NCI-H1417 (cell line): ENCODE measurements at regions not wholly inside any gene's neighbourhood (a gene's known extent, or its start where the extent isn't known, plus 50 kb on each side); places are given as distances from the start of the nearest gene placed in this dataset.
A peak's percentile ranks its signal among the peaks of the same experiment; 100 is the strongest.
"Not testable (repeated sequence)": the region's sequence is repeated elsewhere in the genome, so short reads cannot be mapped to it uniquely, and the experiment has no call there.

Source experiments
- DNase-seq, 3 experiments: peaks; one replicate each; lab custom pipeline; 2025; lab: John Stamatoyannopoulos, UW

DNA sequence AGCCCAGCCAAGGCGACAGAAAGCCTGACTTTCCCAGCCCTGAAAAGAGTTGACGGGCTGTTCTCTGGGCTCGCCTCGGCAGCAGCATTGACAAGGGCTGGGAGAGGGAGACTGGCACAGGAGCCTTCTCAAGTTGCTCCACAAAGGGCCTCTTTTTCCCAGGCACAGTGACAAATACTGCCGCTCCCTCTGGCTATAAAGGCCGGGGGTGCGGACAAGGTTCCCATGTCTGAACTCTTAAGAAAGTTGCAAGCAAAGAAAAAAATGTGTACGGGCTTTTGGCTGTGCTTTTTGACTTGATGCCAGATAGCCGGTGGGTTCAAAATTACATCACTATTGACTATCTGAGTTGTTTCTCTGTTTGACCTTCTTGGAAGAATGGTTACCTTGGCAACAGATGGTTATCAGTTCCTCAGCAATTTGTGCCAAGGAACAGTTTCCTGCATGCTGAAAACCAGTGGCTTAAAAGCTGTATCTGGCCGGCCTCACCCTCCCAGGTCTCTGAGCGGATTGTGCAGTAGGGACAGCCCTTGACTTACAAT is 115.9 kb upstream of the EEPD1 start:
- peak in 1 of 3 experiments; percentile 42 for DNase-seq

DNA sequence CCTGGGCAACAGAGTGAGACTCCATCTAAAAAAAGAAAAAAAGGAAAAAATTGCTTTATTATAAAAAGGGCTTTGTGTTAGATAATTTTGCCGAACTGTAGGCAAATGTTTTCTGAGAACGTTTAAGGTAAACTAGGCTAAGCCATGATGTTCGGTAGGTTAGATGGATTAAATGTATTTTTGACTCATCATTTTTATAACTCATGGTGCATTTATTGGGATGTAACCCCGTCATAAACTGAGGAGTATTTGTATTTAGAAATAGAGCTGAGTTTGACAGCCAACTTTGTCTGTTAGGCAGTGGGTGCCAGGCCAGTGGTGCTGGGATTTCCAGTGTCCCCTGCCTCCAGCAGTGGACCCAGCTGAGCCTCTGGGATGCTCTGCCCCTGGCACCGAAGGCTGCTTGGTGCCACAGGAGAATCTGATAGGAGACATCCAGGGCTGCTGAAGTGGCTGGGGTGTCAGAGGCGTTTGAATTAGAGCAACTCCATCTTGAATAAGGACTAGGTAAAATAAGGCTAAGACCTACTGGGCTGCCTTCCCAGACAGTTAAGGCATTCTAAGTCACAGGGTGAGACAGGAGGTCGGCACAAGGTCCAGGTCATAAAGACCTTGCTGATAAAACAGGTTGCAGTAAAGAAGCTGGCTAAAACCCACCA is 114.9 kb upstream of the EEPD1 start:
- no peak for DNase-seq

DNA sequence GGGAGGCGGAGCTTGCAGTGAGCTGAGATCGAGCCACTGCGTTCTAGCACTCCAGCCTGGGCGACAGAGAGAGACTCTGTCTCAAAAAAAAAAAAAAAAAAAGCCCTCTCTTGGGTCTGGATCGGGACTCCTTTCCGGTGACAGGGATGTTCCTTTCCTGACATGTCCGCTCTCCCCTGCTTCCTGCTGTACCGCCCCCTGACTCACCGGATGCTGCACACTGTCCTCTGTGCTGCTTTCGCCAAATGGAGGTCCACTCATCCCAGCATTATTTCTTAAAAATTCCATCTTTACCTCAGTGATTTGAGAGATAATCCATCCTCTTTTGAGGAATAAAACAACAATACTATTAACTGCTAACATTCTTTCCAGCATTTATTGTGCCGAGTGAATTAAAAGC is 113.8 kb upstream of the EEPD1 start:
- DNase-seq = no peak

DNA sequence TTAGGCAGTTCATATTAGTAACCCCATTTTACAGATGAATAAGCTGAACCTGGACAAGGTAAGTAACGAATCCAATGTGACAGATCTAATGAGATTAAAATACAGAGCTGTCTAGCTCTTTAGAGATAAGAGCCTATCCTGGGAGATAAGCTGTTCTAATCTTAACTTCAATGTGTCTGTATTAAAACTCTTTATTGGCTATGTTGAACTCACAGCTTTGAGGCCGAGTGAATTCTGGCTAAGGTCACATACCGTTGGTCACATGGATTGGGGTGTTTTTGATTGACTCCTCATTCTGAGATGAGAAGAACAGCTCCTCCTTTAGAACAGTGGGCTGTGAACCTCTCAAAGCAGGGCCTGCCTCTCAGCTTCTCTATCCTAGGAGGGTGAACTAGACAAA is 113.4 kb upstream of the EEPD1 start:
- DNase-seq = no peak

DNA sequence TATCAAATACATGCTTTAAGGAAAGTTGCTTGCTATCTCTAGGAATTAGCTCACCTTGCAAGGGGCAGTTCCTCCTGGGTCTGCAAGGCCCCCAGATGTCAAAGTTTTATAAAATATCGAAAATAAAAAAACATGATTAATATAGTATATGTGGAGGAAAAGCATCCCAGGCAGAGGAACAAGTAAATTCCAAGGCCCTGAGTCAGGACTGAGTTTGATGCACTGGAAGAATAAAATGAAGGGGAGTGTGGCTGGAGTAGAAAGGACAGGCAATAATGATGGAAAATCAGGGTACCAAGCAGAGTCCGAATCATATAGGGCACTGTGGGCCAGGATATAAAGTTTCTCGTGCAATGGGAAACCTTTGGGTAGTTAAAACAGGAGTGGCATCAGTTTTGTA is 112.4 kb upstream of the EEPD1 start:
- no peak for DNase-seq

DNA sequence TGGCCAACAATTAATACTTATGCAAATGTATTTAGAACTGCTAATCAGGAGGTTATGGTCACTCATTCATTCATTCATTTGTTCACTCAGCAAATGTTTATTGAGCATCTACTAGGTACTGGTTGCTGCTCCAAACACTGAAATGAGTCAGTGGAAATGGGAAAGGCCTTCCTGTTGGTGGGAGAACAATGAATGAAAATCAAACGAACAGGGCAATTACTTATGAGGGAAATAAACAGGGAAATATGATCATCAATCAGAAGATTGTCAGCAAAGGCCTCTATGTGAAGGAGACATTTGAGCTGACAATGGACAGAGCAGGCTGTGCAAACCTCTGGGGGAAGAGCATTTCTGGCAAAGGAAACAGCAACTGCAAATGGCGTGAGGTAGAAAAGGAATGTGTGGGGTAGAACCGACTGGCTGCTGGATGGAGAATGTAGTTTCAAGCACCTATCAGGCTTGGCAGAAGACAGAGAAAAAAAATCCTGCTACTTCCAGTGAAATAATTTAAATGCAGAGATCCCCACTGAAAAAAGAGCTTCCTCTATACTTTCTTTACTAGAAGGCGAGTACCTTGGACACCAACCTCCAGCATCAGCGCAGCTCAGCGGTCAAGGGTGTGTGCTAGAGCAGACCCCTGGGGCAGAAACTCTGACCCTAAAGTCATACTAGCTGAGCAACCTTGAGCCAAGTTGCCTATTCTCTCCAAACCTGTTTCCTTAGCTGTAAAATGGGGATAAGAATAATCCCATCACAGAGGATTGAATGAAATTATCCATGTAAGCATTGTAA is 108.8 kb upstream of the EEPD1 start:
- no peak for DNase-seq

DNA sequence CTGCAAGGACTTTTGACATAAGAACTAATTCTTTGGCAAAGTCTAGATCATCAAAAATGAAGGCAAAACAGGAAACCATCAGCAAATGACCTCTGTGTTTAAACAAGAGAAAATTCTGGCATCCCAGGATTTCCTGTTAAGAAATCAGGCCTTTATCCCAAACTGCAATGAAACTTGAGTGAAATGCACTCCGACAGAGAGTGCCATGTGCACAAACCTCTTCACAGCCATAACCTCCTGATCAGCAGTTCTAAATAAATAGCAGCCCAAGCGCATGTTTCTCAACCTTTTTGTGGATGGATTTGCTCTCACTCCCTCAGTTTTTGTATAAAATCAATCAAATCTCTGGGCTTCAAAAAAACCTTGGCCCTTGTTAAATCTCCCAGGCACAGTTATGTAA is 107.7 kb upstream of the EEPD1 start:
- DNase-seq = no peak

DNA sequence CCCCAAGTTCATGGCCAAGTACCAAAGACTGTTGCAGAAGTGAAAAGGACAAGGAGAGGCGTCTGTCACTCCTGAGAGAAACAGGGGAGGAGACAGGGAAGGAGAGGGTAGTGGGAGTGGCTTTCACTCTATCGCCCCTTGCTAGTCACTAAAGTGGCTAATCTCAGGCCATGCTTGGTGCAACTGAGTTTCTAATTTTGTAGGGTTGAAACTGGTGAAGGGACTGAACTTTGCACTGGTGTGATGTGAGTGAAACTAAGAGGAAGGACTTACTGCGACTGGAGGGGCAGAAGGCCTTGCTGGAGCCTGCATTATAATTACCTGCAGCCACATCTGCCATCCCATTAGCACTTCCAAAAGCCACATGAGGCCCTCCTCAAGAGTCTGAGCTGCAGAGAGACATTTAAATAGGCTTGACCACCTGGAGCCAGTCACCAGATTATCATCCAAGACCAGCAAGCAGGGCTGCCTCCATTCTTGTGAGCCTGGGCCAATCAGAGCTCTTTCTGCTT is 107.2 kb upstream of the EEPD1 start:
- DNase-seq = peak in 1 of 3 experiments; percentile 7

DNA sequence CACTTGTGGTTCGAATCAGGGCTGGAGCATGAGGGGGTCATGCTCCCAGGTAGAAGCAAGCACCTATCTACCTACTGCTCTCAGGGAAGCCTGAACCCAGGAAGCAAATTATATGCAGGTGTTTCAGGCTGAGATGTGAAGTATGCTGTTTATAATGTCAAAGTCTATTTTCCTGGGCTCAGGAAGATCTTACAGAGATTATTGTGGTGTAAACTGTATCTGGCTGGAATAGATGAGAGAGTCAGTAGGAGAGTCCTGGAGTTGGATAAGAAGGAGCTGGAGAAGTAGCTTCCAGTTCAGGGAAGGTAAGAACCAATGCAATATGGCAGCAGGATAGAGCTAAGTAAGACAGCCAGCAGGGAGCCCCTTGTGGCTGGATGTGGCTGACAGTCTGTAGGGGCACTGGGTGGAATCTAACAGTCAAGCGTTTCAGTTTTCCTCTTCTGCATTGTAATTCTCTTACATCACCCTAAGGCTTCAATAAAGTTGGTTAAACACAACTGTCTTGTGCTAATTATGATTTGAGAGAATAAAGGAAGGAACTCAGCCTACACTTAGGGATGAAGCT is 105.9 kb upstream of the EEPD1 start:
- no peak for DNase-seq

DNA sequence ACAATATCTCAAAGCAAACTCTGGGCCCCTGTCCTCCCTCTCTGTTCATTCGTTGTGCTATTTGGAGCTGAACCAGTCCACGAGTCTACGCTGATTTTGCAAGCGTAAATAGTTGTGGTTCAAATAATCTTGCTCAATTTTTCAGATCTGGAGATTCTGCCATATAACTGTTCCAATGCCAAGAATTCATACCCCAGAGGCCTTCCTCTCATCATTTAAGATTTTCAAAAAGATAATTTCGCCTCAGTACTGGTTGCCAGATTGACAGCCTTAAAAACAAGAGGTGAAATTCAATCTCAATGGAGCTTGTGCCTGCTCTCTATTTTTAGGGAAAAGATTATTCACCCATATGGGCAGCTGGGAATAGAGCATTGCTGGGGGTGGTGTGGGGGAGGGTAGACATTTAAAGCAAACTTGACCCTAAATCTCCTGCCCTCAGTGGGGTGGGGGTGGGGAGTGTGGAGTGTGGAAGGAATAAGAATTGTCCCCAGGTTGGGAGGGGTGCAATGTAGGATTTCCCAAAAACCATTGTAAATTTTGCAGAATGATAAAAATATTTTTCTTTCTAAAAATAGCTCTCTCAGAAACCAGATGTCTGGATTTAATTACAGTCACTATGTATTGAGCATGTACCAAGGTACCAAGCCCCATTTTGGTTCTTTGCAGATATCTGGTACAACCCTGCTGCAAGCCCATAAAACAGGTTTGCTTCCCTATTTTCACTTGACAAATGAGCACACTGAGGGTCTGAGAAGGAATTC is 104.7 kb upstream of the EEPD1 start:
- no peak for DNase-seq

DNA sequence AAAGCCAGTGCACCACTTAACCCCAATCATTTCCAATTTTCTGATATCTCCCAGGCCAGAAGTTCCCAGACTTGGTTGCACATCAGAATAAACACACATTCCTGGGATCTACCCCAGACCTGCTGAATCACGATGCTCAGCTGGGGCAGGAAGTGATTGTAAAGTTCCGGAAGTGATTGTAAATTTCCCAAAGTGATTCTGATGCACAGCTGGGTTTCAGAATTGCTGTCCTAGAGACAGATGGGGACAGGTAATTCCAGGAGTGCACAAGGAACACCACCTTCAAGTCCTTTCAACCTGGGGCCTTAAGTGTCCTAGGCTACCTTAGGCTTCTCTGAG is 104.2 kb upstream of the EEPD1 start:
- DNase-seq = no peak

DNA sequence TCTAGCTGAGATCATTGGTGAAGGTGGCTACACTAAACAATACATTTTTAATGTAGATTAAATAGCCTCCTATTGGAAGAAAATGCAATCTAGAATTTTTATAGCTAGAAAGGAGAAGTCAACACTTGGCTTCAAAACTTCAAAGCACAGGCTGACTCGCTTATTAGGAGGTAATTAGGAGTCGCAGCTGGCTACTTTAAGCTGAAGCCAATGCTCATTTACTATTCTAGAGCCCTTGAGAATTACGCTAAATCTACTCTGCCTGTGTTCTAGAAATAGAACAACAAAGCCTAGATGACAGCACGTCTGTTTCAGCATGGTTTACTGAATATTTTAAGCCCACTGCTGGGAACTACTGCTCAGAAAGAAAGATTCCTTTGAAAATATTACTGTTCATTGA is 101.6 kb upstream of the EEPD1 start:
- peak in 2 of 3 experiments; percentile 60 to 68 for DNase-seq

DNA sequence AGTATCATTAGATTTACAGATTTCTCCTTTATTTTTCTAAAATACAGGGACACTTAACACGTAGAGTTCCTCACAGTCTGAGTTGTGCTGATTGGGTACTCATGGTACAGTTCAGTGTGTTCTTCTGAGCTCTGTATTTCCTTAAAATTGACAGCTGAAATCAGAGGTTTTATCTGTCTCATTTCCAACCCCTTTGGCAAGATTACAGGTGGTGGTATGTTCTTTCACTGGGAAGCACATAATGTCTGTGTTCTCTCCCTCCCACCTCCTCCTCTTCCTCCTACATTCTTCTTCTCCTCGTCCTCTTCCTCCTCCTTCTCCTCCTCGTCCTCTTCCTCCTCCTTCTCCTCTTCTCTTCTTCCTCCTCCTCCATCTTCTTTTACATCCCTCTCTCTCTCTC is 99.5 kb upstream of the EEPD1 start:
- no peak for DNase-seq

DNA sequence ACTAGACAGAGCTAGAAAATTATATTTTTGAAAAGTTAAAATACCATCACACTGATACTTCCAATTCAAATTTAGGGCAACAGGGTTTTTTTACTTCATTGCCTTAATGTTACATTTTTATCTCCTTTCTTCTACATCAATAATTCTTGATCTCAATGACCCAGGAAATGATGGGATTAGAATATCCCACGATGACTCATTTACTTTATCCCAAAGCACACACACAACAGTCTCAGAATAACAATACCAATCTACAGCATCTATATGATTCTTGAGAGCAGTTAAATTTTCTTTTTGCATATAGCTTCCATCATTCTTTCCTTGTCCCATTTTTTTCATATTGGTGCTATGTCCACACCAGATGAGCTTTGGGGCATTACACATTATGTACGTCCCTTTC is 98.4 kb upstream of the EEPD1 start:
- DNase-seq = no peak

DNA sequence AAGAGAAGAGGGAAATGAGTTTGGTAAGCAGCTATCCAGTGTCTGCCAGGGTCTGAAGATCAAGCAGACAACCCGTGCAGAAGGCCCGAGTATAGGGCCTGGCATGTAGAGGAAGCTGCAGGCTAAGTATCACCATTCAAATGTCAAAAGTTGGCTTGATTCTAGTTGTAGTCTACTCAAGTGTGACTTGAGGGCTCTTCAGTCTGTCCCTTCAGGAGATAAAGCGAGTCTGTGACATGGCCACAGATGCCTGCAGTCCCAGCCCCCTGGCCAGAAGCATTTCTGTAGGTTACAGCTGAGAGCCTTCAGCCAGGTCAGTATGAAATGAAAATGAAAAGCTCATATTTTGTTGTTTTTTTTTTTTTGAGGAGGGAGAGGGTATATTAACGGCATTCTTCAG is 97.8 kb upstream of the EEPD1 start:
- DNase-seq = no peak

DNA sequence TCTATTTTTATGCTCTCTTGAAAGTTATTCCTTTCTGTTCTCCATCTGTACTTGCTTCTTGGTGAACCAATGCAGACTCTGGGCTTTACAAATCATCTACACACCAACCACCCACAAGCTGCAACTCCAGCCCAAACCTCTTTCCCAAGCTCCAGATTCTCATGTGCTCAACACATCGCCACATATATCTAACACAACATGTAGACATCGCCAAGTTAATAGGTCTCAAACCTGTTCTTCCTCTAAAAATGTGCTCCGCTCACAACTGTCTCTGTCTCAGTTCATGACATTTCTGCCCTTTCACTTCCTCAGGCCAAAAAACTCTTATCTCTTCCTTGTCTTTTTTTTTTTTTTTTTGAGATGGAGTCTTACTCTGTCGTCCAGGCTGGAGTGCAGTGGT is 95.7 kb upstream of the EEPD1 start:
- no peak for DNase-seq

DNA sequence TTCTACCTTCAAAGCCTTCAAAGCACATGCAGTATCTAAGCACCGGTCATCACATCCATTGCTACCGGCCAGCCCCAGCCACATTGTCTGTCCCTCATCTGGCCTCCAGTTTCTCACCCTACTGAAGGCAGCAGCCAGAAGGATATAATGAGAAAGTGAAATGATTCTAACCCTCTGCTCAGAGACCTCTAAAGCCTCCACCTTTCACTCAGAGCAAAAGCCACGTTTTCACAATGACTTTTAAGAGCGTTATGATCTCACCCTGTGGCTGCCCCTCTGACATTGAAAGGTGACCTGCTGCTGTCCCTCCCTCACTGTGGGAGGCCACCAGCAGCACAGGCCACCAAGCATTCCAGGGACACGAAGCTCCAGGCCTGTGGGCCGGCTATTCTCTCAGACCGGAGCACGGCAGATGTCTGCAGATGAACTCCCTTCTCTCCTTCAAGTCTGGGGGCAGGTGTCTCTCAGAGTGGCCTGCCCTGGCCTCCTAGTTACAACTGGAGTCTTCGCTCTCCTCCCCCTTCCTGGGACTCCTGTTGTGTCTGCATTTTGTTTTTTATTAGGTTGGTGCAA is 94.9 kb upstream of the EEPD1 start:
- no peak for DNase-seq

DNA sequence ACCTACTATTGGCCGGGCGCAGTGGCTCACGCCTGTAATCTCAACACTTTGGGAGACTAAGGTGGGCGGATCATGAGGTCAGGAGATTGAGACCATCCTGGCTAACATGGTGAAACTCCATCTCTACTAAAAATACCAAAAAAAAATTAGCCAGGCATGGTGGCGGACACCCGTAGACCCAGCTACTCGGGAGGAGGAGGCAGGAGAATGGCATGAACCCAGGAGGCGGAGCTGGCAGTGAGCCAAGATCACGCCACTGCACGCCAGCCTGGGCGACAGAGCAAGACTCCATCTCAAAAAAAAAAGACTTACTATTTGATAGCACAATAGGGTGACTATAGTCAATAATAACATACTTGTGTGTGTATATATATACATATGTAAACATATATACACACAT is 92.7 kb upstream of the EEPD1 start:
- not testable (repeated sequence) for DNase-seq

DNA sequence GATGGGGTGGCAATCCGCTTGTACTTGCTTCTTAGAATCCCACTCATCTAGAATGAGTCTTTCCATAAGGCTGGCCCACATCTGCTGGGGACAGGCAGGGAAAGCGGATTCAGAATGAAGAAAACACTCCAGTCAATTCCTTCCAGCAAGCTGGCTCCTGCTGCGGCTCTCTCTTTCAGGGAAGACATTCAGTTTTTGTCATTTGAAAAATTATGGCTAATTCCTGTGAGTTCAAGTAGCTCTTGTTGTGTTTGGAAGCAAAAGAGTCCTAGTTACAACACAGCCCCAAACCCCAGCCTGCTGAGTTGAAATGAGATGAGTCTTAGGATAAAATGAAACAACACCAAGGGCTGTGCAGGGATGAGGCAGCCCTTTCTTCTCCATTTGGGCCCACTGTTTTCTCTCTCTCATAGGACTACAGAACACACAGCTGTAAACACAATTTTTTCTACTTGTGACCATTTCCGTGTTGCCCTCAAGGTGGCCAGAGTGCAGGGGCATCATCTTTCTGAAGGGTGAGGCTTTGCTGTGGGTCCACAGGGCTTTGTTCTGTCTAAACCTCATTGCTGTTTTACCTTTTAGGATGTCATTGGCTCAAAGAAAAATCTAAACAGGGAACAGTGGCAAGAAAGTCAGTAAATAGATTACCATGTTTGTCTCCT is 90.8 kb upstream of the EEPD1 start:
- no peak for DNase-seq

DNA sequence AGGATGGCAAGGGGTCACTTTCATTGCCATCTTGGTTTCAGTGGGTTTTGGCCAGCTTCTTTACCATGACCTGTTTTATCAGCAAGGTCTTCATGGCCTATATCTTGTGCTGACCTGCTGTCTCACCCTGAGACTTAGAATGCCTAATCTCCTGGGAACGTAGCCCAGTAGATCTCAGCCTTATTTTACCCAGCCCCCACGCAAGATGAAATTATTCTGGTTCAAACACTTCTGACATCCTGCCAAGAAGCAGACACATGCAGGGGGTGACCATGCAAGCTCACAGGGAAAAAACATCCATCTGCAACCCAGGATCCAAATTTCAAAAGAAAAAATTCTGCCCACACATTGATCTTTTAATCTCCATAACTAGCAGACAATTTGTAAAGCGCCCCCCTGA is 88.4 kb upstream of the EEPD1 start:
- no peak for DNase-seq

DNA sequence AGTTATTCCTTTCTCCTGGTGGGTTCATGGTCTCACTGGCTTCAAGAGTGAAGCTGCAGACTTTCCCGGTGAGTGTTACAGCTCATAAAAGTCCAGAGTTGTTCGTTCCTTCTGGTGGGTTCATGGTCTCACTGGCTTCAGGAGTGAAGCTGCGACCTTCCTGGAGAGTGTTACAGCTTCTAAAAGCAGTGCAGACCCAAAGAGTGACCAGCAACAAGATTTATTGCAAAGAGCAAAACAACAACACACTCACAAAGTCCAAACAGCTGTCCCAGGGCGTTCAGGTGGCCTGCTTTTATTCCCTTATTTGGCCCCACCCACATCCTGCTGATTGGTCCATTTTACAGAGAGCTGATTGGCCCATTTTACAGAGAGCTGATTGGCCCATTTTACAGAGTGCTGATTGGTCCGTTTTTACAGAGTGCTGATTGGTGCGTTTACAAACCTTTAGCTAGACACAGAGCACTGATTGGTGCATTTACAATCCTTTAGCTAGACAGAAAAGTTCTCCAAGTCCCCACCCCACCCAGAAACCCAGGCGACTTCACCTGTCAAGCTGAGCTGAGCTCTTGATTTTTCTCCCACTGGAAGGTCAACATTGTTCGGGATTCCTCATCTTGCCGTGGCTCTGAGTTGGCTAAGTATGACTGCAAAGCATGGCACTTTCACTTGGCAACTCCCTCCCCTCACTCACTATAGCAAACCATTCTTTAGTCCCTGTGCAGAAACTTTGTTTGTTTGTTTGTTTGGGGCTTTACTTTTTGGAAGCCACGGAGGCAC is 87.3 kb upstream of the EEPD1 start:
- DNase-seq = not testable (repeated sequence)
